HEK293T (cell line): ENCODE measurements at regions not wholly inside any gene's neighbourhood (a gene's known extent, or its start where the extent isn't known, plus 50 kb on each side); places are given as distances from the start of the nearest gene placed in this dataset.

Experiments
- BHLHE40 ChIP-seq: fragments of 450-650 bp; IDR thresholded peaks from 2 replicates; pipeline ENCODE4 v1.6.1; 2016; ENCODE audit warnings: mild to moderate bottlenecking, moderate library complexity, borderline replicate concordance
- ELF4 ChIP-seq: fragments of 450-650 bp; IDR thresholded peaks from 2 replicates; pipeline ENCODE4 v1.6.1; 2017; ENCODE audit warnings: antibody characterized with exemption
- L3MBTL2 ChIP-seq: fragments of 450-650 bp; conservative IDR thresholded peaks from 2 replicates; pipeline ENCODE4 v1.6.1; 2016; ENCODE audit warnings: mild to moderate bottlenecking
- NFRKB ChIP-seq: fragments of 450-650 bp; IDR thresholded peaks from 2 replicates; pipeline ENCODE4 v1.6.1; 2016; ENCODE audit warnings: mild to moderate bottlenecking, moderate library complexity

- TF ChIP-seq NFRKB (no peak), ELF4 (no peak), L3MBTL2 (no peak), BHLHE40 (no peak)
These were observed 147.6 kb downstream of the C16orf95 start for GRCh38 chr16:87169509-87169995.
